HG03378 (cell line): ENCODE measurements at regions not wholly inside any gene's neighbourhood (a gene's known extent, or its start where the extent isn't known, plus 50 kb on each side); places are given as distances from the start of the nearest gene placed in this dataset.
"Not testable (repeated sequence)": the region's sequence is repeated elsewhere in the genome, so short reads cannot be mapped to it uniquely, and the experiment has no call there.

Experiments
- ATAC-seq: cut with Tn5 transposase; IDR thresholded peaks from one replicate; pipeline ENCODE4 v1.9.1; 2021; ENCODE audit warnings: mild to moderate bottlenecking, moderate library complexity; ENCODE audit not compliant: unreplicated experiment

GRCh38 chr16:18263046-18263445, 73.5 kb downstream of the NPIPA8 start:
- not testable (repeated sequence) for ATAC-seq

GRCh38 chr16:18261848-18262247, 74.7 kb downstream of the NPIPA8 start:
- ATAC-seq = not testable (repeated sequence)

DNA sequence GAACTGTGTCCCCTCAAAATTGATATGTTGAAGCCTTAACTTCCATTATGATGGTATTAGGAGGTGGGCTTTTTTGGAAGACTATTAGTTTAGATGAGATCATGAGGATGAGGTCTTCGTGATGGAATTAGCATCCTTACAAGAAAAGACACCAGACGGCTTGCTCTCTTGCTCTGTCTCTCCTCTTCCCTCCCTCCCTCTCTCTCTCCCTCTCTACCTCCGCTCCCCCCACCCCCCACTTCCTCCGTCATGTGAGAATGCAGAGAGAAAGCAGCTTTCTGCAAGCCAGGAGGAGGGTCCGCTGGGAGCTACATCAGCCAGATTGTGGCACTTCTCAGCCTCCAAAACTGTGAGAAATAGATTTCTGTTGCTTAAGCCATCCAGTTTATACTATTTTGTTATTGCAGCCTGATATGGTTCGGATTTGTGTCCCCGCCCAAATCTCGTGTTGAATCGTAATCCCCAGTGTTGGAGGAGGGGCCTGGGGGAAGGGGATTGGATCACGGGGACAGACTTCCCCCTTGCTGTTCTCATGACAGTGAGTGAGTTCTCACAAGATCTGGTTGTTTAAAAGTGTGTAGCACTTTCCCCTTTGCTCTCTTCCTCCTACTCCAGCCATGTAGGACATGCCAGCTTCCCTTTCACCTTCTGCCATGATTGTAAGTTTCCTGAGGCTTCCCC, 76.9 kb downstream of the NPIPA8 start:
- not testable (repeated sequence) for ATAC-seq

GRCh38 chr16:18252943-18253342, 83.6 kb downstream of the NPIPA8 start:
- not testable (repeated sequence) for ATAC-seq

- ATAC-seq = not testable (repeated sequence)
Measured at GRCh38 chr16:18230505-18230904, 106.0 kb downstream of the NPIPA8 start.

DNA sequence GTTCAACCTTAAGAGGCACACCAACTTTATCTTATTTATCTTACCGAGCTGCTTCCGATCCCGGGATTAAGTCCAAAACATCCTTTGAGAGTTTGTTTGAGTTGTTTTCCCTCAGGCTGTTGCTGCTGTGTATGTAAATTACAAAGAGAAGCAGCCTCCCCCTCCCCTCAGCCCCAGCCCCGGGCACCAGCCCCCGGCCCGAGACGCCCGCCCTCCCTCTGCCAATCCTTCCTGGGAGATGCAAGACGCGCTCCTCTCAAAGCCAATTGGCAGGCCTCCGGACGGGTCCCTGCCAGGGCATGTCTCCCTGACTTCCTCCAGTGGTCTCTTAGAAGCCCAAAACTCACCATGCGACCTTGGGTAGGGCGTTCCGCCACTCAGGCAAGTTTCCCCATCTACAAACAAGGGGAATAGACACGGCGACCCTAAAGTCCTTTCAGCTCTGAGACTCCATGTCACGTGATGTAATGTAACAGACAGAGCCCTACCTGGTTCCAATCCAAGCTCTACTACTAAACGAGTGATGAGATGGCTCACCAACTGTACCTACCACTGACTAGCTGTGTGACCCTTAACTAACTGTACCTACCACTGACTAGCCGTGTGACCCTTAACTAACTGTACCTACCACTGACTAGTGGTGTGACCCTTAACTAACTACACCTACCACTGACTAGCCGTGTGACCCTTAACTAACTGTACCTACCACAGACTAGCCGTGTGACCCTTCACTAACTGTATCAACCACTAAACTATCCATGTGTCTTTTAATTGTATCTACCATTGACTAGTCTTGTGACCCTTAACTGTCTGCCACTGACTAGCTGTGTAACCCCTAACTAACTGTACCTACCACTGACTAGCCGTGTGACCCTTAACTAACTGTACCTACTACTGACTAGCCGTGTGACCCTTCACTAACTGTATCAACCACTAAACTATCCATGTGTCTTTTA, 114.2 kb downstream of the NPIPA8 start:
- not testable (repeated sequence) for ATAC-seq

DNA sequence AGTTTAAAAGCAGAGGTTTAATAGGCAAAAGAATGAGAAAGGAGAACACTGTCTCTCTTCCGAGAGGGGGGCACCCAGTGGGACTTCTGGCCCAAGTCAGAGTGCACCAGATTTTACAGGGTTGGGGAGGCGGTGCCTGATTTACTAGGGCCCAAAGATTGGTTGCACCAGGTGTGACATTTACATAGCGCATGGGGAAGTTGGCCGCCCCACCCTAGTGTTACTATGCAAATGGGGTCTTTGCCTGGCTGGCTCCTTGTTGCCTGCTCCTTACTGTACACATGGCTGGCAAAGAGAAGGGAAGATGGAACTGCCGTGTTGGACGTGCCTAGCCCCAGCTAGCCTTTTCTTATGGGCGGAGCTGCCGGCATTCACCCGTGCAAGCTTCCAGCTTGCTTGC, 118.8 kb downstream of the NPIPA8 start:
- not testable (repeated sequence) for ATAC-seq

GRCh38 chr16:18216814-18217213, 119.7 kb downstream of the NPIPA8 start:
- not testable (repeated sequence) for ATAC-seq

DNA sequence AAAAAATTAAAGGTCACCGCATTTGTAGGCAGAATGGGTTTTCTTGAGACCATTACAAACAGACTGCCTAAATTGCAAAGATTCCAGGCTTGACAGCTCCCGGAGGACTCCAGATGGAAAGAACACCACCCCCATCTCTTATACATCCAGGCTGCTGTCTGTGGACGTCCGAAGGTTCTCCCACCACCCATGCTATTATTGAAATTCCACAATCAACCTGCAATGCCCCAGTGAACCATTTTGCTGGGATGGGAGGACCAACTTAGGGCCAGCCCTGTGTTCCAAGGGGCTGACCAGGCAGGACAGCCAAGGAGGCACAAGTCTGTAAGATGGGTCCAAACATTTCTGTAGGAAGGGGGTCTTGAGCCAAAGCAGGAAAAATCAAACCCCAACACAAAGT, 122.7 kb downstream of the NPIPA8 start:
- not testable (repeated sequence) for ATAC-seq

GRCh38 chr16:18211505-18211904, 125.0 kb downstream of the NPIPA8 start:
- not testable (repeated sequence) for ATAC-seq

DNA sequence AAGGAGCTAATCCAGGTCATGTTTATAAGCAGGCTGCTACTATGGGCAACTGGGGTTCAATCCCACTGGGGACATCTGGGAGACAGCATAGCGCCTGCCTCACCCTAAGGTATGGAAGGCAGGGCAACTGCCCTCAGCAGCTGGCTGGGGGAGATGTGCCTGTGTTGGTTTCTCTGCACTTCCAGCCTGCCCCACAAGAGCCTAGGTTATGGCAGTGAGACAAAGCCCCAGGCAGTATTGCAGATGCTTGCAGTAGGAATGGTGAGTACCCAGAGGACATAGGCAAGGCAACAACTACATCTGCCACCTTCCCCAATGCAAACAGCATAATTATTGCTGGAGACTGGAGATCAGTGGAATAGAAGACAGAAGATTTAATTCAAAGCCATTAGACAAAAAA, 131.8 kb downstream of the NPIPA8 start:
- ATAC-seq = not testable (repeated sequence)

GRCh38 chr16:18204309-18204708, 132.2 kb downstream of the NPIPA8 start:
- not testable (repeated sequence) for ATAC-seq

DNA sequence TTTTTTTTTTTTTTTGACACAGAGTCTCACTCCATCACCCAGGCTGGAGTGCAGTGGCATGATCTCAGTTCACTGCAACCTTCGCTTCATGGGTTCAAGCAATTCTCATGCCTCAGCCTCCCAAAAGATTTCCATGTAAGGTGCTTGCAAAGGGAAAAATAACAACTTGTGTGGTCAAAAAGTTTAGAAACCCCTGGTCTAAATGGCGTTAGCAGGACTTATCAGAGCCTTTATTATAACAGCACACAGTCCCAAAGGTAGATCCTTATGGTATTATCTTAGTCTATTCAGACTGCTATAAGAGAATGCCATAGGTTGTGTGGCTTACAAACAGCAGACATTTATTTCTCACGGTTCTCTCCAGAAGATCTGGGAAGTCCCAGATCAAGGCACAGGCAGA, 135.0 kb downstream of the NPIPA8 start:
- ATAC-seq = not testable (repeated sequence)

- ATAC-seq = not testable (repeated sequence)
Measured at GRCh38 chr16:18192389-18192788, 144.1 kb downstream of the NPIPA8 start.

DNA sequence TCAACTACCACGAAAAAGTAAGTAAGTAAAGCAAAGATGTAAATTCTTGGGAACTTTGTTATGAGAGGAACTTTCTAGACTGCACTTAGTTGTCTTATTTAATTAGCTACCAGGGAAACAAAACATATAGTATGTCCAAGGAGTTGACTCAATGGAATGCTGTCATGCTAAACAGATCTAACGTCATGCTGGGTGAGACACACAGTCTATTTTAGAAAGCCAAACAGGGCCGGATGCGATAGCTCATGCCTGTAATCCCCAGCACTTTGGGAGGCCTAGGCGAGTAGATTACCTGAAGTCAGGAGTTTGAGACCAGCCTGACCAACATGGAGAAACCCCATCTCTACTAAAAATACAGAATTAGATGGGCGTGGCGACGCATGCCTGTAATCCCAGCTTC, 146.4 kb downstream of the NPIPA8 start:
- ATAC-seq = not testable (repeated sequence)

DNA sequence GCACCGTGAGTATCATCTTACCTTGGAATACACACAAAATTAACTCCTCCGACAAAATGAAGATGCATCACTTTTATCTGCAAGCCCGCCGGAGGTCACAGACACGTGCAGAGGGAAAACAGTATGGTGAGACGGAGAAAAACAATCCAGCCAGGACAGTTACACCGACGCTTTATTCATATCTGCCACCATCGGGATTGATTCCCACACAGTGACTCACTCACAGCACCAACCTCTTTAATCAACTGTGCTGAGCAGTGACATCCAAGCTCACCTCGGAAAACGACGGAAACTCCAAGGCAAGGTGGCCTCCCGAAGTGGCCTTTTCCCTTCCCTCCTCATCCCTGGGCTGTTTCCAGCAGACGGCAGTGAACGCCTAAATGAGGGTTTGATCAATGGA, 151.8 kb downstream of the NPIPA8 start:
- ATAC-seq = not testable (repeated sequence)

DNA sequence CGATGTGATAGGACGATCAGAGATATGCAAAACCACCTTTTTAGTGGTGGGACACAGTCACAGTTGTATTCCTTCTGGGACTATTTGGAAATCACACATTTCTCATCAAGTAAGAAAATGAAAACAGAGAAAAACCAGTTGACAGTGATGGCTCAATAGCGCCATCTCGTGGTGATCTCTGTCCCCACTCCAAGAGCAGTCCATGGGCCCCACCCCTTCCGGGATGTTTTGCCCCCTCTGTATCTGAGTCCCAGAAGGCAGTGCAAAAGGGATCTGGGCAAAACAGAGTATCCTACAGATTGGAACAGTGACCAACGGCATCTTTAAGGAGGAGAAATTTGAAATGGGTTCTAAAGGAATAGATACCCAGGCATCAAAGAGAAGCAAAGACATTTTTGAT, 155.5 kb downstream of the NPIPA8 start:
- not testable (repeated sequence) for ATAC-seq

DNA sequence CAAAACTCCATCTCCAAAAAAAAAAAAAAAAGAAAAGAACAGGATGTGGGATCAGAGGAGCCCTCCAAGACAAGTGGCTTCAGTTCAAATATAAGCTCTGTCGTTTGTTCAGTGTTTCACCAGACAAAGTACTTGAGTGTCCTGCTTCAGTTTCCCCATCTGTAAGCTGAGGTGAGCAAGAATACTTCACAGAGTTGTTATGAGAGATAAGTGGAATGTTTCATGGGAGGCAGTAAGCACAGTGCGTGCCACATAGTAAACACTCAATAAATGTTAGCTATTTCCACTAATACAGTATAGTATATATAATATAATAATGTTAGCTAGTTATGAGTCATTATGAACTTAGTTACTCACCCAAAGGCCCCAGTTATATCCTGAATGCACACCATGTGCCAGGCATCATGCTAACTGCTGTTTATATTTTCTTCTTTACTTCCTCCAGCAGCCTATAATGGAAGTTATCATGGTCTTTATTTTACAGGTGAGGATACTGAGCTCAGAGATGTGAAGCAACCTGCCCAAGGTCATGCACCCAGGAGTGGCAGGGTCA, 162.5 kb downstream of the NPIPA8 start:
- ATAC-seq = not testable (repeated sequence)

- not testable (repeated sequence) for ATAC-seq
Measured at GRCh38 chr16:18162293-18162692, 174.2 kb downstream of the NPIPA8 start.

- not testable (repeated sequence) for ATAC-seq
Measured at GRCh38 chr16:18161224-18161623, 175.3 kb downstream of the NPIPA8 start.

- not testable (repeated sequence) for ATAC-seq
Measured at GRCh38 chr16:18159185-18159584, 177.4 kb downstream of the NPIPA8 start.
